ENCODE measurements at regions not wholly inside any gene's neighbourhood (a gene's known extent, or its start where the extent isn't known, plus 50 kb on each side); places are given as distances from the start of the nearest gene placed in this dataset.

DNA sequence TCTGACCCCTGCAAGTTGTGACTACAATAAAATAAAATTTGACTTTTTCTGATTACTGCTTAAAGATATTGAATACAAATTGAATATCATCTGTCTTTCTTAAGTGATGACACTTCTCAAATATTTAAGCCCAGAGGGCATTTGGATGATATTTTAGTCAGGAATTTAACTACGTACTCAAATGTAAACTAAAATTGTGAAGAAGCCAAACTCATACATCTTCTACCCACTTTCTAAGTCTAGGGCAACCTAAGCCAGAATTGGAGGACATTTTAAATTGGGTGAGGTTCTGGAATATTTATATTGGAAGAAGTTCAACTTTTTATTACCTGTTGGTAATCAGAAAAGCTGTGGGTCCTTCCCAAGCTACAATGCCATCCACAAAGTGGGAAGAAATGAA is 149.1 kb upstream of the WDR11 start:
- 50 to 63% methylated on average over 1 of the region's 1 CpG for WGBS, 2 donors

GRCh38 chr10:120705309-120705708 is 145.9 kb upstream of the WDR11 start:
- WGBS, 2 donors: 54 to 63% methylated on average over 4 of the region's 4 CpGs
- no peak overlapping the region for H3K4me3 ChIP-seq

More for the DNA sequence above, 149.1 kb upstream of the WDR11 start:
- Histone ChIP-seq H3K36me3 (no peaks in the 10 kb centered on the region), H3K27me3 (no peaks in the 10 kb centered on the region), H3K4me3 (no peak overlapping the region), H3K4me1 (no peaks in the 10 kb centered on the region), H3K27ac (no peak overlapping the region), H3K9me3 (peaks cover 0 to 33% (median 6%) of the 10 kb centered on the region in 4 donors)
- TF ChIP-seq, protein P1, sequence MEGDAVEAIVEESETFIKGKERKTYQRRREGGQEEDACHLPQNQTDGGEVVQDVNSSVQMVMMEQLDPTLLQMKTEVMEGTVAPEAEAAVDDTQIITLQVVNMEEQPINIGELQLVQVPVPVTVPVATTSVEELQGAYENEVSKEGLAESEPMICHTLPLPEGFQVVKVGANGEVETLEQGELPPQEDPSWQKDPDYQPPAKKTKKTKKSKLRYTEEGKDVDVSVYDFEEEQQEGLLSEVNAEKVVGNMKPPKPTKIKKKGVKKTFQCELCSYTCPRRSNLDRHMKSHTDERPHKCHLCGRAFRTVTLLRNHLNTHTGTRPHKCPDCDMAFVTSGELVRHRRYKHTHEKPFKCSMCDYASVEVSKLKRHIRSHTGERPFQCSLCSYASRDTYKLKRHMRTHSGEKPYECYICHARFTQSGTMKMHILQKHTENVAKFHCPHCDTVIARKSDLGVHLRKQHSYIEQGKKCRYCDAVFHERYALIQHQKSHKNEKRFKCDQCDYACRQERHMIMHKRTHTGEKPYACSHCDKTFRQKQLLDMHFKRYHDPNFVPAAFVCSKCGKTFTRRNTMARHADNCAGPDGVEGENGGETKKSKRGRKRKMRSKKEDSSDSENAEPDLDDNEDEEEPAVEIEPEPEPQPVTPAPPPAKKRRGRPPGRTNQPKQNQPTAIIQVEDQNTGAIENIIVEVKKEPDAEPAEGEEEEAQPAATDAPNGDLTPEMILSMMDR (IDR thresholded peaks at IDR 0.05): no peak
- TF ChIP-seq POLR2A (IDR thresholded peaks at IDR 0.05): no peak
- no peak for TF ChIP-seq EP300 (IDR thresholded peaks at IDR 0.05)
- no peak for DNase-seq (ENCODE audit: low spot score in 2 of 2)

GRCh38 chr10:120710076-120710475 is 141.1 kb upstream of the WDR11 start:
- Histone ChIP-seq H3K9me3 (no peaks in the 10 kb centered on the region), H3K4me3 (no peak overlapping the region), H3K27me3 (no peaks in the 10 kb centered on the region), H3K27ac (no peak overlapping the region), H3K36me3 (no peaks in the 10 kb centered on the region), H3K4me1 (no peaks in the 10 kb centered on the region)
- WGBS, 2 donors: 65% methylated on average over 2 of the region's 2 CpGs
- no peak for DNase-seq (ENCODE audit: low spot score in 2 of 2)
- TF ChIP-seq, protein P1 (IDR thresholded peaks at IDR 0.05): no peak
- TF ChIP-seq POLR2A (IDR thresholded peaks at IDR 0.05) (no peak), EP300 (IDR thresholded peaks at IDR 0.05) (no peak)

More at GRCh38 chr10:120705309-120705708, 145.9 kb upstream of the WDR11 start:
- Histone ChIP-seq H3K27me3 (no peaks in the 10 kb centered on the region), H3K4me1 (no peaks in the 10 kb centered on the region), H3K36me3 (no peaks in the 10 kb centered on the region), H3K27ac (no peak overlapping the region), H3K9me3 (peaks cover 0 to 2% (median 0%) of the 10 kb centered on the region in 4 donors)
- no peak for DNase-seq (ENCODE audit: low spot score in 2 of 2)
- TF ChIP-seq EP300 (IDR thresholded peaks at IDR 0.05) (no peak), POLR2A (IDR thresholded peaks at IDR 0.05) (no peak)
- TF ChIP-seq, protein P1 (IDR thresholded peaks at IDR 0.05): no peak

- Histone ChIP-seq H3K27ac (no peak overlapping the region), H3K36me3 (no peaks in the 10 kb centered on the region), H3K9me3 (no peaks in the 10 kb centered on the region), H3K4me3 (no peak overlapping the region), H3K4me1 (no peaks in the 10 kb centered on the region), H3K27me3 (no peaks in the 10 kb centered on the region)
- 72 to 80% methylated on average over 5 of the region's 5 CpGs for WGBS, 2 donors
- no peak for DNase-seq (ENCODE audit: low spot score in 2 of 2)
- TF ChIP-seq EP300 (IDR thresholded peaks at IDR 0.05): no peak
- TF ChIP-seq, protein P1 (IDR thresholded peaks at IDR 0.05): no peak
- TF ChIP-seq POLR2A (IDR thresholded peaks at IDR 0.05): no peak
Measured at GRCh38 chr10:120711860-120712259, 139.3 kb upstream of the WDR11 start.

- Histone ChIP-seq H3K9me3 (peaks cover 0 to 2% (median 0%) of the 10 kb centered on the region in 4 donors), H3K36me3 (no peaks in the 10 kb centered on the region), H3K4me1 (no peaks in the 10 kb centered on the region), H3K4me3 (no peak overlapping the region), H3K27me3 (no peaks in the 10 kb centered on the region), H3K27ac (no peak overlapping the region)
- TF ChIP-seq EP300 (IDR thresholded peaks at IDR 0.05) (no peak), POLR2A (IDR thresholded peaks at IDR 0.05) (no peak)
- TF ChIP-seq, protein P1 (IDR thresholded peaks at IDR 0.05): no peak
- 57 to 76% methylated on average over 2 of the region's 2 CpGs for WGBS, 2 donors
- no peak for DNase-seq (ENCODE audit: low spot score in 2 of 2)
Measured at GRCh38 chr10:120713573-120714205, 137.5 kb upstream of the WDR11 start.

Measured in tibial nerve (tissue), 4 donors.